WTC11 (cell line): ENCODE measurements at regions not wholly inside any gene's neighbourhood (a gene's known extent, or its start where the extent isn't known, plus 50 kb on each side); places are given as distances from the start of the nearest gene placed in this dataset.

Experiments
- ATAC-seq: fragments of 200-7000 bp; cut with Tn5 transposase; 2 replicates; pipeline ENCODE4 v1.10.0; 2021; ENCODE audit warnings: mild to moderate bottlenecking, moderate library complexity
- CTCF ChIA-PET: fragments of 300-600 bp; sonication (Branson Sonifier 250); formaldehyde crosslinking; loops from one replicate; lab custom pipeline; 2021; ENCODE audit warnings: antibody characterized with exemption; lab: Charles Lee
- POLR2A ChIA-PET: fragments of 350-600 bp; sonication (Branson Sonifier 250); formaldehyde crosslinking; loops from one replicate; lab custom pipeline; 2021; ENCODE audit warnings: antibody characterized with exemption; lab: Charles Lee
- DNase-seq: peaks from one replicate; pipeline ENCODE4 v3.0.0; 2021; ENCODE audit warnings: low spot score
- H3K27ac Mint-ChIP-seq: 2 replicates; pipeline ENCODE4 v1.8.0; 2021; ENCODE audit warnings: mixed read lengths
- H3K27me3 Mint-ChIP-seq: 2 replicates; pipeline ENCODE4 v1.8.0; 2021; ENCODE audit warnings: low read depth, mild to moderate bottlenecking, moderate library complexity, mixed read lengths
- H3K36me3 Mint-ChIP-seq: 2 replicates; pipeline ENCODE4 v1.8.0; 2021; ENCODE audit warnings: mixed read lengths
- H3K4me1 Mint-ChIP-seq: 2 replicates; pipeline ENCODE4 v1.8.0; 2022; ENCODE audit warnings: mixed read lengths
- H3K4me3 Mint-ChIP-seq: 2 replicates; pipeline ENCODE4 v1.8.0; 2021; ENCODE audit warnings: mild to moderate bottlenecking, moderate library complexity, mixed read lengths
- H3K9me3 Mint-ChIP-seq: 2 replicates; pipeline ENCODE4 v1.8.0; 2021; ENCODE audit warnings: mixed read lengths
- ATF1 ChIP-seq: sonication (generic); formaldehyde crosslinking; IDR thresholded peaks from 2 replicates; pipeline ENCODE4 v1.8.1; 2023; ENCODE audit warnings: mild to moderate bottlenecking, moderate library complexity, missing genetic modification reagents
- CREB1 ChIP-seq: sonication (generic); formaldehyde crosslinking; IDR thresholded peaks from 2 replicates; pipeline ENCODE4 v1.8.0; 2023; ENCODE audit warnings: mild to moderate bottlenecking, missing genetic modification reagents
- E2F1 ChIP-seq: sonication (generic); formaldehyde crosslinking; IDR thresholded peaks from 2 replicates; pipeline ENCODE4 v1.8.0; 2022; ENCODE audit warnings: mild to moderate bottlenecking, missing genetic modification reagents
- E2F4 ChIP-seq: sonication (generic); formaldehyde crosslinking; IDR thresholded peaks from 2 replicates; pipeline ENCODE4 v1.8.1; 2022; ENCODE audit warnings: low read depth, mild to moderate bottlenecking, moderate library complexity, missing genetic modification reagents, borderline replicate concordance
- E2F5 ChIP-seq: sonication (generic); formaldehyde crosslinking; IDR thresholded peaks from 2 replicates; pipeline ENCODE4 v1.8.1; 2022; ENCODE audit warnings: mild to moderate bottlenecking, moderate library complexity, missing genetic modification reagents
- ELF4 ChIP-seq: sonication (generic); formaldehyde crosslinking; IDR thresholded peaks from 2 replicates; pipeline ENCODE4 v1.8.1; 2022; ENCODE audit warnings: low read depth, mild to moderate bottlenecking, moderate library complexity, missing genetic modification reagents
- EMX1 ChIP-seq: fragments of 250-450 bp; sonication (Bioruptor Pico); IDR thresholded peaks from 2 replicates; pipeline ENCODE4 v1.8.0; 2021; ENCODE audit warnings: mild to moderate bottlenecking
- FOXP1 ChIP-seq: sonication (generic); formaldehyde crosslinking; IDR thresholded peaks from 2 replicates; pipeline ENCODE4 v1.8.0; 2022; ENCODE audit warnings: missing genetic modification reagents, mild to moderate bottlenecking, moderate library complexity, borderline replicate concordance
- HMGXB4 ChIP-seq: sonication (generic); formaldehyde crosslinking; IDR thresholded peaks from 2 replicates; pipeline ENCODE4 v1.8.1; 2023; ENCODE audit warnings: mild to moderate bottlenecking, moderate library complexity, missing genetic modification reagents
- PREB ChIP-seq: sonication (generic); formaldehyde crosslinking; IDR thresholded peaks from 2 replicates; pipeline ENCODE4 v1.8.1; 2022; ENCODE audit warnings: mild to moderate bottlenecking, missing genetic modification reagents, moderate library complexity, borderline replicate concordance
- PRRX2 ChIP-seq: fragments of 250-450 bp; sonication (Bioruptor Pico); IDR thresholded peaks from 2 replicates; pipeline ENCODE4 v1.8.0; 2021; ENCODE audit warnings: mild to moderate bottlenecking
- RORB ChIP-seq: fragments of 250-450 bp; sonication (Bioruptor Pico); IDR thresholded peaks from 2 replicates; pipeline ENCODE4 v1.9.0; 2021; ENCODE audit warnings: mild to moderate bottlenecking
- SMAD3 ChIP-seq: sonication (generic); formaldehyde crosslinking; IDR thresholded peaks from 2 replicates; pipeline ENCODE4 v1.8.0; 2022; ENCODE audit warnings: missing genetic modification reagents, mild to moderate bottlenecking, borderline replicate concordance
- SOX15 ChIP-seq: fragments of 250-450 bp; sonication (Bioruptor Pico); IDR thresholded peaks from 2 replicates; pipeline ENCODE4 v1.9.0; 2021; ENCODE audit warnings: mild to moderate bottlenecking
- TCF7 ChIP-seq: sonication (generic); formaldehyde crosslinking; IDR thresholded peaks from 2 replicates; pipeline ENCODE4 v1.8.0; 2022; ENCODE audit warnings: mild to moderate bottlenecking, low read depth, missing genetic modification reagents, moderate library complexity
- TEAD1 ChIP-seq: sonication (generic); formaldehyde crosslinking; IDR thresholded peaks from 2 replicates; pipeline ENCODE4 v1.8.0; 2022; ENCODE audit warnings: mild to moderate bottlenecking, missing genetic modification reagents
- USF2 ChIP-seq: sonication (generic); formaldehyde crosslinking; IDR thresholded peaks from 2 replicates; pipeline ENCODE4 v1.8.1; 2023; ENCODE audit warnings: mild to moderate bottlenecking, missing genetic modification reagents, moderate library complexity
- ZMAT4 ChIP-seq: fragments of 250-450 bp; sonication (Bioruptor Pico); IDR thresholded peaks from 2 replicates; pipeline ENCODE4 v1.9.0; 2021; ENCODE audit warnings: mild to moderate bottlenecking
- ZNF232 ChIP-seq: sonication (generic); formaldehyde crosslinking; IDR thresholded peaks from 2 replicates; pipeline ENCODE4 v1.8.0; 2022; ENCODE audit warnings: mild to moderate bottlenecking, missing genetic modification reagents
- ZNF396 ChIP-seq: fragments of 250-450 bp; sonication (Bioruptor Pico); IDR thresholded peaks from 2 replicates; pipeline ENCODE4 v1.8.0; 2021; ENCODE audit warnings: mild to moderate bottlenecking, moderate library complexity, borderline replicate concordance
- ZNF671 ChIP-seq: fragments of 250-450 bp; sonication (Bioruptor Pico); IDR thresholded peaks from 2 replicates; pipeline ENCODE4 v1.8.0; 2021; ENCODE audit warnings: mild to moderate bottlenecking

GRCh38 chr1:185488808-185489207 lies 171.8 kb upstream of the IVNS1ABP start (continued):
- TF ChIP-seq E2F5 (CRISPR knock-in tag) (no peak), TCF7 (no peak), RORB (CRISPR knock-in tag) (no peak), E2F1 (no peak), ATF1 (CRISPR knock-in tag) (no peak), HMGXB4 (no peak)
- TF ChIP-seq, all 79 proteins: peak for 0

- H3K4me3 Mint-ChIP-seq = no peak overlapping the region
- DNase-seq (no peak), ATAC-seq (no peak)
- H3K36me3 Mint-ChIP-seq = no peaks in the 10 kb centered on the region
- CTCF ChIA-PET = interaction anchor here (0.6 kb wide), 1 partner anchor 1295 kb away, joined by 3 read pairs; no protein-coding TSS in a partner anchor
- peaks cover 10% of the 10 kb centered on the region for H3K9me3 Mint-ChIP-seq
- no peak overlapping the region for H3K27ac Mint-ChIP-seq
- peaks cover 15% of the 10 kb centered on the region for H3K4me1 Mint-ChIP-seq
- POLR2A ChIA-PET = no interaction called here
- no peak for TF ChIP-seq ZMAT4 (CRISPR knock-in tag)
- peaks cover 2% of the 10 kb centered on the region; the same call in 1 of the 2 replicates for H3K27me3 Mint-ChIP-seq
Measured at GRCh38 chr1:185487936-185488335, 170.9 kb upstream of the IVNS1ABP start.

GRCh38 chr1:185487026-185487425 lies 170.0 kb upstream of the IVNS1ABP start:
- CTCF ChIA-PET = no interaction called here
- peaks cover 2% of the 10 kb centered on the region; the same call in 1 of the 2 replicates for H3K27me3 Mint-ChIP-seq
- H3K9me3 Mint-ChIP-seq = peaks cover 14% of the 10 kb centered on the region

GRCh38 chr1:185486346-185486745 lies 169.3 kb upstream of the IVNS1ABP start:
- peaks cover 2% of the 10 kb centered on the region; the same call in 1 of the 2 replicates for H3K27me3 Mint-ChIP-seq
- ChIA-PET POLR2A (no interaction called here), CTCF (no interaction called here)
- H3K4me3 Mint-ChIP-seq = no peak overlapping the region
- no peak for DNase-seq
- peaks cover 15% of the 10 kb centered on the region for H3K4me1 Mint-ChIP-seq
- H3K9me3 Mint-ChIP-seq = peaks cover 14% of the 10 kb centered on the region
- H3K27ac Mint-ChIP-seq = no peak overlapping the region
- TF ChIP-seq SOX15 (CRISPR knock-in tag) (no peak), E2F4 (no peak), PRRX2 (CRISPR knock-in tag) (no peak), FOXP1 (CRISPR knock-in tag) (no peak), E2F5 (CRISPR knock-in tag) (no peak), ZNF671 (CRISPR knock-in tag) (no peak), ZNF232 (CRISPR knock-in tag) (no peak), RORB (CRISPR knock-in tag) (no peak), EMX1 (no peak), USF2 (CRISPR knock-in tag) (no peak), ATF1 (CRISPR knock-in tag) (no peak), ELF4 (CRISPR knock-in tag) (no peak)
- TF ChIP-seq, all 79 proteins: peak for 0
- no peaks in the 10 kb centered on the region for H3K36me3 Mint-ChIP-seq
- ATAC-seq = no peak

More at GRCh38 chr1:185487026-185487425, 170.0 kb upstream of the IVNS1ABP start:
- no peak overlapping the region for H3K4me3 Mint-ChIP-seq
- TF ChIP-seq E2F5 (CRISPR knock-in tag) = no peak
- no peak for TF ChIP-seq PREB (CRISPR knock-in tag)
- no peak for TF ChIP-seq SMAD3 (CRISPR knock-in tag)
- TF ChIP-seq TEAD1 = no peak
- no peak for TF ChIP-seq ZNF396
- TF ChIP-seq CREB1 = no peak
- H3K4me1 Mint-ChIP-seq = peaks cover 15% of the 10 kb centered on the region
- ATAC-seq (no peak), DNase-seq (no peak)
- no peaks in the 10 kb centered on the region for H3K36me3 Mint-ChIP-seq
- no peak overlapping the region for H3K27ac Mint-ChIP-seq
- POLR2A ChIA-PET = no interaction called here
